A549 (cell line): ENCODE measurements at regions not wholly inside any gene's neighbourhood (a gene's known extent, or its start where the extent isn't known, plus 50 kb on each side); places are given as distances from the start of the nearest gene placed in this dataset.
"Not testable (repeated sequence)": the region's sequence is repeated elsewhere in the genome, so short reads cannot be mapped to it uniquely, and the experiment has no call there.

Experiments
- ATAC-seq, 2 experiments: fragments of 200-7000 bp in 1 of 2; fragments of >200 bp in 1 of 2; cut with Nextera tagmentation in 1 of 2; cut with Tn5 transposase in 1 of 2; 3 replicates each; pipeline versions ENCODE4 v1.8.0 to v1.9.1; 2018 to 2020; ENCODE audit warnings: mild to moderate bottlenecking in 1 of 2, moderate library complexity in 1 of 2
- CTCF ChIA-PET: fragments of 300-600 bp; sonication (Branson Sonifier 250); formaldehyde crosslinking; extraction: SDS; loops from one replicate; lab custom pipeline; 2021; ENCODE audit warnings: antibody characterized with exemption, inconsistent platforms; lab: Yijun Ruan, JAX
- POLR2A ChIA-PET: fragments of 350-600 bp; formaldehyde crosslinking; extraction: SDS; loops from one replicate; lab custom pipeline; 2021; ENCODE audit warnings: antibody characterized with exemption, inconsistent platforms; lab: Yijun Ruan, JAX
- DNase-seq, 2 experiments: peaks; one replicate each; pipeline versions ENCODE4 v3.0.0 to v3.0.0-alpha.2; 2011 to 2016; ENCODE audit warnings: low read depth in 1 of 2, low spot score in 1 of 2
- FAIRE-seq: peaks from 2 replicates; lab custom pipeline; 2011; peaks lifted over from hg19 to GRCh38; lab: Jason Lieb, UNC
- H3K27ac ChIP-seq, 2 experiments: fragments of >200 bp; sonication (Bioruptor Twin); formaldehyde crosslinking; 3 replicates each; pipeline ENCODE4 v1.5.1; 2016 to 2017
- H3K4me1 ChIP-seq: fragments of >200 bp; sonication (Bioruptor Twin); formaldehyde crosslinking; 3 replicates; pipeline ENCODE4 v1.6.1; 2016
- H3K4me2 ChIP-seq: fragments of >200 bp; sonication (Bioruptor Twin); formaldehyde crosslinking; 3 replicates; pipeline ENCODE4 v1.6.1; 2016
- H3K4me3 ChIP-seq: fragments of >200 bp; sonication (Bioruptor Twin); formaldehyde crosslinking; 3 replicates; pipeline ENCODE4 v1.5.1; 2016
- H3K9me3 ChIP-seq: fragments of >200 bp; sonication (Bioruptor Twin); formaldehyde crosslinking; 3 replicates; pipeline ENCODE4 v1.6.1; 2016
- BHLHE40 ChIP-seq: IDR thresholded peaks from 2 replicates; pipeline ENCODE4 v1.6.1; 2012; ENCODE audit warnings: low read depth, low read length, inconsistent platforms
- CEBPB ChIP-seq, 2 experiments: fragments of >200 bp in 1 of 2; sonication (Bioruptor Twin) in 1 of 2; formaldehyde crosslinking in 1 of 2; IDR thresholded peaks; 2 replicates each; pipeline ENCODE4 v1.6.1; 2012 to 2016
- E2F6 ChIP-seq: IDR thresholded peaks from 2 replicates; pipeline ENCODE4 v1.6.1; 2012; ENCODE audit warnings: low read depth, borderline replicate concordance
- HDAC2 ChIP-seq: fragments of 200-600 bp; sonication (generic); IDR thresholded peaks from 2 replicates; pipeline ENCODE4 v1.6.1; 2016
- HEYL ChIP-seq: fragments of 250-450 bp; sonication (Bioruptor Pico); IDR thresholded peaks from 2 replicates; pipeline ENCODE4 v1.8.0; 2021; ENCODE audit warnings: mild to moderate bottlenecking, moderate library complexity
- HOXA7 ChIP-seq: fragments of 250-450 bp; sonication (Bioruptor Pico); IDR thresholded peaks from 2 replicates; pipeline ENCODE4 v1.5.0; 2020; ENCODE audit warnings: mild to moderate bottlenecking, moderate library complexity
- HOXB13 ChIP-seq: fragments of 250-450 bp; sonication (Bioruptor Pico); IDR thresholded peaks from 2 replicates; pipeline ENCODE4 v1.5.0; 2020; ENCODE audit warnings: low read depth, mild to moderate bottlenecking, moderate library complexity
- HOXB5 ChIP-seq: fragments of 250-450 bp; sonication (Bioruptor Pico); IDR thresholded peaks from 2 replicates; pipeline ENCODE4 v1.5.0; 2020; ENCODE audit warnings: mild to moderate bottlenecking, moderate library complexity
- MAFK ChIP-seq: fragments of 450-650 bp; IDR thresholded peaks from 2 replicates; pipeline ENCODE4 v1.6.1; 2014; ENCODE audit not compliant: partially characterized antibody
- MAZ ChIP-seq: fragments of 150-350 bp; IDR thresholded peaks from 2 replicates; pipeline ENCODE4 v1.6.1; 2014; ENCODE audit warnings: antibody characterized with exemption, low read depth, low read length, borderline replicate concordance
- RCOR1 ChIP-seq: fragments of 150-350 bp; IDR thresholded peaks from 2 replicates; pipeline ENCODE4 v1.6.1; 2014; ENCODE audit warnings: antibody characterized with exemption, low read length, low read depth
- REST ChIP-seq: fragments of 200-600 bp; sonication (generic); IDR thresholded peaks from 2 replicates; pipeline ENCODE4 v1.6.1; 2016; ENCODE audit warnings: antibody characterized with exemption, mild to moderate bottlenecking, moderate library complexity
- RFX5 ChIP-seq: fragments of 450-650 bp; IDR thresholded peaks from 2 replicates; pipeline ENCODE4 v1.7.1; 2014; ENCODE audit warnings: antibody characterized with exemption, mild to moderate bottlenecking, moderate library complexity
- WGBS: methylation state at CpG from one replicate; pipeline ENCODE4 v1.1.6; 2017; ENCODE audit errors: missing lambda C conversion rate; 5-methylcytosine and 5-hydroxymethylcytosine counted together
- TF ChIP-seq, protein P1 (sequence below): fragments of 150-350 bp; IDR thresholded peaks from 2 replicates; pipeline ENCODE4 v1.6.1; 2014; ENCODE audit warnings: low read depth, mild to moderate bottlenecking, low read length
- TF ChIP-seq, protein P2 (sequence below): fragments of 250-450 bp; sonication (Bioruptor Pico); IDR thresholded peaks from 2 replicates; pipeline ENCODE4 v1.5.0; 2020; ENCODE audit warnings: low read depth, mild to moderate bottlenecking, moderate library complexity
- TF ChIP-seq, protein P3 (sequence below): IDR thresholded peaks from 2 replicates; pipeline ENCODE4 v1.6.1; 2012

- Histone ChIP-seq H3K9me3 (no peaks in the 10 kb centered on the region), H3K4me2 (no peak overlapping the region), H3K4me3 (no peak overlapping the region), H3K4me1 (no peaks in the 10 kb centered on the region), H3K27ac (no peak overlapping the region)
- ChIA-PET CTCF (no interaction called here), POLR2A (no interaction called here)
- ATAC-seq (no peak), DNase-seq (no peak), FAIRE-seq (no peak)
- WGBS: 16% methylated on average over 3 of the region's 3 CpGs
- no peak for TF ChIP-seq E2F6
- TF ChIP-seq, protein P1, sequence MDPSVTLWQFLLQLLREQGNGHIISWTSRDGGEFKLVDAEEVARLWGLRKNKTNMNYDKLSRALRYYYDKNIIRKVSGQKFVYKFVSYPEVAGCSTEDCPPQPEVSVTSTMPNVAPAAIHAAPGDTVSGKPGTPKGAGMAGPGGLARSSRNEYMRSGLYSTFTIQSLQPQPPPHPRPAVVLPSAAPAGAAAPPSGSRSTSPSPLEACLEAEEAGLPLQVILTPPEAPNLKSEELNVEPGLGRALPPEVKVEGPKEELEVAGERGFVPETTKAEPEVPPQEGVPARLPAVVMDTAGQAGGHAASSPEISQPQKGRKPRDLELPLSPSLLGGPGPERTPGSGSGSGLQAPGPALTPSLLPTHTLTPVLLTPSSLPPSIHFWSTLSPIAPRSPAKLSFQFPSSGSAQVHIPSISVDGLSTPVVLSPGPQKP: no peak
- no peak for TF ChIP-seq HOXB5
- TF ChIP-seq HOXB13 (CRISPR knock-in tag): no peak
- TF ChIP-seq HOXA7: no peak
- TF ChIP-seq HDAC2: no peak
- TF ChIP-seq, protein P2, sequence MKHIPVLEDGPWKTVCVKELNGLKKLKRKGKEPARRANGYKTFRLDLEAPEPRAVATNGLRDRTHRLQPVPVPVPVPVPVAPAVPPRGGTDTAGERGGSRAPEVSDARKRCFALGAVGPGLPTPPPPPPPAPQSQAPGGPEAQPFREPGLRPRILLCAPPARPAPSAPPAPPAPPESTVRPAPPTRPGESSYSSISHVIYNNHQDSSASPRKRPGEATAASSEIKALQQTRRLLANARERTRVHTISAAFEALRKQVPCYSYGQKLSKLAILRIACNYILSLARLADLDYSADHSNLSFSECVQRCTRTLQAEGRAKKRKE (CRISPR knock-in tag): no peak
- no peak for TF ChIP-seq MAZ
- TF ChIP-seq MAFK: no peak
- no peak for TF ChIP-seq BHLHE40
- no peak for TF ChIP-seq HEYL (CRISPR knock-in tag)
- no peak for TF ChIP-seq RCOR1
- no peak for TF ChIP-seq REST
Observed at GRCh38 chr6:102732898-102733297, 1339.4 kb downstream of the GRIK2 start.

GRCh38 chr6:102722086-102722485 lies 1328.6 kb downstream of the GRIK2 start:
- WGBS: 48% methylated on average over 17 of the region's 24 CpGs
- H3K4me2 ChIP-seq, H3K27ac ChIP-seq, ATAC-seq, FAIRE-seq, H3K9me3 ChIP-seq, H3K4me3 ChIP-seq, H3K4me1 ChIP-seq, POLR2A ChIA-PET, CTCF ChIA-PET, DNase-seq: not testable (repeated sequence)

DNA sequence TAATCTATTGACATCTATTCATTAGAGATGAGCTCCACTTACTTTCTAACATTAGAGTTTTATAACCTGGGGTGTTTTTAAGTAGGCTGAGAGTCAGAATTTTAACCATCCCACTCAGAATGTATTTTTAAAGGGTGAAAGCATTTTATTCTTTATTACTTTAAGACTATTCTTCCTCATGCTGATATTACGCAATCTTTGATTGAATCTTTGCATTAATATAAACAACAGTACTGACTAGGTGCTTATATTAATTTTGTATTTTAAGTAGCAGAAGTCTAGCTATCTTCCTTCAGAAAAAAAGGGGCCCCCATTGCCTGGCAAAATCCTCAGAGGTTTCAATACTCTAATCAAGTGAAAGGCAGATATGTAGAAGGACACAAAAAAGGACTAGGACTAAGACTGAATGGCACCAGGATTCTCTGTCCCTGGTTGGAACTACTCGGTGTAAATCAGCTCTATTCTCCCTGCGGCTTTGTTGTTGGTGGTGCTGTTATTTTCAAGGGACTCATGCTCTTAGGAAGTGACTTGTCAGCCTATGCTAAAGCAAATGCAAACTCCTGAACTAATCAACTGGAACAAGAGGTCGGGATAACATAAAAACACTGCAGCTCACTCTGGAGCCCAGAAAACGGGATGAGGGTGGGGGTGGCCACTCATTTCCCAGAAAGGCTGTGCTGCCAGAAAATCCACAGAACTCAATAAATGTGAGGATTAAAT lies 1324.4 kb downstream of the GRIK2 start:
- Histone ChIP-seq H3K27ac (no peak overlapping the region), H3K4me2 (no peak overlapping the region)
- no peak for TF ChIP-seq RFX5
- peak in 1 of 2 experiments; percentile 27; a peak in 1 of 4 replicates for TF ChIP-seq CEBPB (IDR thresholded peaks at IDR 0.05)
- no peak for TF ChIP-seq HEYL (CRISPR knock-in tag)
- no peak for TF ChIP-seq REST
- TF ChIP-seq, protein P3, sequence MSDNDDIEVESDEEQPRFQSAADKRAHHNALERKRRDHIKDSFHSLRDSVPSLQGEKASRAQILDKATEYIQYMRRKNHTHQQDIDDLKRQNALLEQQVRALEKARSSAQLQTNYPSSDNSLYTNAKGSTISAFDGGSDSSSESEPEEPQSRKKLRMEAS: no peak
- TF ChIP-seq, all 56 proteins: peak for 1
- no peaks in the 10 kb centered on the region for H3K9me3 ChIP-seq
- ChIA-PET POLR2A (no interaction called here), CTCF (no interaction called here)
- H3K4me1 ChIP-seq: no peaks in the 10 kb centered on the region
- 24% methylated on average over 5 of the region's 5 CpGs for WGBS
- DNase-seq (no peak), FAIRE-seq (no peak), ATAC-seq (no peak)
- no peak overlapping the region for H3K4me3 ChIP-seq
